HL-60/S4 treated with phorbol 12-myristate 13-acetate at 8.2 ng/mL for 4 days and 3 days (cell line): ENCODE measurements at regions not wholly inside any gene's neighbourhood (a gene's known extent, or its start where the extent isn't known, plus 50 kb on each side); places are given as distances from the start of the nearest gene placed in this dataset.

Experiments used
- in situ Hi-C: fragments of 300-500 bp; cut with MboI; formaldehyde crosslinking; loops from 2 replicates; pipeline ENCODE4 v1.15.0; 2022; ENCODE audit warnings: low sequenced_read_pairs

- in situ Hi-C loops, result no loop called here
These were observed 236.4 kb upstream of the TMEM72 start for GRCh38 chr10:44674536-44675386.

- in situ Hi-C loops, result no loop called here
These were observed 235.7 kb upstream of the TMEM72 start for GRCh38 chr10:44675387-44675874.

- in situ Hi-C loops, result no loop called here
These were observed 230.4 kb upstream of the TMEM72 start for GRCh38 chr10:44680764-44681163.

GRCh38 chr10:44682507-44682906 lies 228.6 kb upstream of the TMEM72 start:
- in situ Hi-C loops, result no loop called here

- in situ Hi-C loops, result no loop called here
These were observed 226.5 kb upstream of the TMEM72 start for GRCh38 chr10:44684661-44685060.

- in situ Hi-C loops, result no loop called here
These were observed 225.9 kb upstream of the TMEM72 start for GRCh38 chr10:44685220-44685619.

GRCh38 chr10:44685747-44686146 lies 225.4 kb upstream of the TMEM72 start:
- in situ Hi-C loops, result no loop called here

GRCh38 chr10:44689368-44689767 lies 221.8 kb upstream of the TMEM72 start:
- in situ Hi-C loops, result no loop called here

- in situ Hi-C loops, result no loop called here
These were observed 214.6 kb upstream of the TMEM72 start for GRCh38 chr10:44696496-44696895.

- in situ Hi-C loops, result no loop called here
These were observed 214.0 kb upstream of the TMEM72 start for GRCh38 chr10:44697116-44697515.

GRCh38 chr10:44702531-44702930 lies 208.6 kb upstream of the TMEM72 start:
- in situ Hi-C loops, result no loop called here

GRCh38 chr10:44703241-44704155 lies 207.6 kb upstream of the TMEM72 start:
- in situ Hi-C loops, result no loop called here

GRCh38 chr10:44704616-44705015 lies 206.5 kb upstream of the TMEM72 start:
- in situ Hi-C loops, result no loop called here

GRCh38 chr10:44706745-44707144 lies 204.4 kb upstream of the TMEM72 start:
- in situ Hi-C loops, result no loop called here

- in situ Hi-C loops, result no loop called here
These were observed 197.8 kb upstream of the TMEM72 start for GRCh38 chr10:44713307-44713706.

GRCh38 chr10:44714451-44714850 lies 196.7 kb upstream of the TMEM72 start:
- in situ Hi-C loops, result no loop called here

- in situ Hi-C loops, result no loop called here
These were observed 196.0 kb upstream of the TMEM72 start for GRCh38 chr10:44715136-44715535.

GRCh38 chr10:44716470-44717015 lies 194.6 kb upstream of the TMEM72 start:
- in situ Hi-C loops, result no loop called here

GRCh38 chr10:44723082-44723481 lies 188.1 kb upstream of the TMEM72 start:
- in situ Hi-C loops, result no loop called here

- in situ Hi-C loops, result no loop called here
These were observed 187.4 kb upstream of the TMEM72 start for GRCh38 chr10:44723619-44724325.
